KOPT-K1 (cell line): ENCODE measurements at regions not wholly inside any gene's neighbourhood (a gene's known extent, or its start where the extent isn't known, plus 50 kb on each side); places are given as distances from the start of the nearest gene placed in this dataset.

Source experiments
- H3K27ac ChIP-seq: fragments of 200-600 bp; sonication (generic); 2 replicates; pipeline ENCODE4 v1.5.1; 2016; ENCODE audit warnings: antibody characterized with exemption, mild to moderate bottlenecking, low read depth, low read length; ENCODE audit not compliant: poor library complexity, severe bottlenecking
- H3K36me3 ChIP-seq: fragments of 200-600 bp; sonication (generic); 2 replicates; pipeline ENCODE4 v1.5.1; 2017; ENCODE audit warnings: antibody characterized with exemption, mild to moderate bottlenecking, low read length, moderate library complexity; ENCODE audit not compliant: insufficient read depth
- H3K9me3 ChIP-seq: fragments of 200-600 bp; sonication (generic); 2 replicates; pipeline ENCODE4 v1.5.1; 2017; ENCODE audit warnings: antibody characterized with exemption, low read length, mild to moderate bottlenecking; ENCODE audit not compliant: insufficient read depth, poor library complexity, severe bottlenecking

- H3K27ac ChIP-seq = no peak overlapping the region
- no peaks in the 10 kb centered on the region for H3K9me3 ChIP-seq
- no peaks in the 10 kb centered on the region for H3K36me3 ChIP-seq
These were observed 325.6 kb downstream of the COG6 start for GRCh38 chr13:39981056-39981455.

- Histone ChIP-seq H3K9me3 (no peaks in the 10 kb centered on the region), H3K36me3 (no peaks in the 10 kb centered on the region)
These were observed 327.3 kb downstream of the COG6 start for GRCh38 chr13:39982745-39983144.

GRCh38 chr13:39985071-39985470 is 329.6 kb downstream of the COG6 start:
- Histone ChIP-seq H3K36me3 (no peaks in the 10 kb centered on the region), H3K27ac (no peak overlapping the region)

More at GRCh38 chr13:39982745-39983144, 327.3 kb downstream of the COG6 start:
- no peak overlapping the region for H3K27ac ChIP-seq

GRCh38 chr13:39988351-39988750 is 332.9 kb downstream of the COG6 start:
- H3K36me3 ChIP-seq = no peaks in the 10 kb centered on the region
- no peak overlapping the region for H3K27ac ChIP-seq
- H3K9me3 ChIP-seq = no peaks in the 10 kb centered on the region

More at GRCh38 chr13:39985071-39985470, 329.6 kb downstream of the COG6 start:
- no peaks in the 10 kb centered on the region for H3K9me3 ChIP-seq

GRCh38 chr13:39998166-39998565 is 342.7 kb downstream of the COG6 start:
- Histone ChIP-seq H3K36me3 (no peaks in the 10 kb centered on the region), H3K27ac (no peak overlapping the region), H3K9me3 (no peaks in the 10 kb centered on the region)

GRCh38 chr13:40002016-40002415 is 346.6 kb downstream of the COG6 start:
- no peak overlapping the region for H3K27ac ChIP-seq
- H3K36me3 ChIP-seq = no peaks in the 10 kb centered on the region
- H3K9me3 ChIP-seq = peaks cover 3% of the 10 kb centered on the region

GRCh38 chr13:40013554-40013953 is 358.1 kb downstream of the COG6 start:
- Histone ChIP-seq H3K27ac (no peak overlapping the region), H3K9me3 (no peaks in the 10 kb centered on the region), H3K36me3 (no peaks in the 10 kb centered on the region)

GRCh38 chr13:40016953-40017660 is 361.6 kb downstream of the COG6 start:
- no peaks in the 10 kb centered on the region for H3K36me3 ChIP-seq
- no peaks in the 10 kb centered on the region for H3K9me3 ChIP-seq
- no peak overlapping the region for H3K27ac ChIP-seq

- no peaks in the 10 kb centered on the region for H3K36me3 ChIP-seq
These were observed 362.3 kb downstream of the COG6 start for GRCh38 chr13:40017662-40018262.

GRCh38 chr13:40023595-40024203 is 368.2 kb downstream of the COG6 start:
- no peaks in the 10 kb centered on the region for H3K36me3 ChIP-seq
- no peak overlapping the region for H3K27ac ChIP-seq
- no peaks in the 10 kb centered on the region for H3K9me3 ChIP-seq

More at GRCh38 chr13:40017662-40018262, 362.3 kb downstream of the COG6 start:
- Histone ChIP-seq H3K9me3 (no peaks in the 10 kb centered on the region), H3K27ac (no peak overlapping the region)

GRCh38 chr13:40024204-40024966 is 368.9 kb downstream of the COG6 start:
- Histone ChIP-seq H3K9me3 (no peaks in the 10 kb centered on the region), H3K36me3 (no peaks in the 10 kb centered on the region), H3K27ac (no peak overlapping the region)

GRCh38 chr13:40024967-40025714 is 369.7 kb downstream of the COG6 start:
- no peak overlapping the region for H3K27ac ChIP-seq
- no peaks in the 10 kb centered on the region for H3K36me3 ChIP-seq
- H3K9me3 ChIP-seq = no peaks in the 10 kb centered on the region

- Histone ChIP-seq H3K27ac (no peak overlapping the region), H3K9me3 (no peaks in the 10 kb centered on the region)
These were observed 370.7 kb downstream of the COG6 start for GRCh38 chr13:40026174-40026585.

GRCh38 chr13:40026741-40027140 is 371.3 kb downstream of the COG6 start:
- no peaks in the 10 kb centered on the region for H3K36me3 ChIP-seq
- H3K27ac ChIP-seq = no peak overlapping the region
- no peaks in the 10 kb centered on the region for H3K9me3 ChIP-seq

More at GRCh38 chr13:40026174-40026585, 370.7 kb downstream of the COG6 start:
- H3K36me3 ChIP-seq = no peaks in the 10 kb centered on the region
